ENCODE measurements at regions not wholly inside any gene's neighbourhood (a gene's known extent, or its start where the extent isn't known, plus 50 kb on each side); places are given as distances from the start of the nearest gene placed in this dataset.

- Histone ChIP-seq H3K4me3 (replicated peaks in 1 of 3; ENCODE audit: insufficient read depth in 1 of 3, low read depth in 2 of 3, low read length in 3 of 3) (no peak overlapping the region), H3K79me2 (ENCODE audit: insufficient read depth, low read length) (no peaks in the 10 kb centered on the region), H3K9me3 (ENCODE audit: low read length) (no peaks in the 10 kb centered on the region), H4K20me1 (ENCODE audit: insufficient read depth, low read length) (no peaks in the 10 kb centered on the region), H3K9ac (ENCODE audit: insufficient read depth, low read depth, low read length) (no peak overlapping the region), H3K27ac (ENCODE audit: extremely low read length, insufficient read depth, low read length) (no peak overlapping the region), H2AFZ (ENCODE audit: low read length) (no peak overlapping the region), H3K36me3 (replicated peaks in 1 of 2; ENCODE audit: control insufficient read depth in 1 of 2, insufficient read depth in 2 of 2, low read length in 2 of 2) (no peaks in the 10 kb centered on the region), H3K4me1 (ENCODE audit: insufficient read depth, low read length) (no peaks in the 10 kb centered on the region), H3K27me3 (ENCODE audit: control insufficient read depth in 1 of 2, insufficient read depth in 2 of 2, low read length in 2 of 2) (no peaks in the 10 kb centered on the region), H3K4me2 (ENCODE audit: low read depth, low read length) (no peak overlapping the region)
- no TSS peak for BruUV-seq (replicated peaks)
- in situ Hi-C loops (cut with HindIII; ENCODE audit: extremely low pct_ligation_motif_present, low pct_unique_long_range_greater_than_20kb) (no loop called here), intact Hi-C loops (cut with micrococcal nuclease; ENCODE audit: unreplicated experiment) (no loop called here)
- ATAC-seq: no peak
- WGBS (ENCODE audit: low lambda C conversion rate): 0% methylated on average over 2 of the region's 2 CpGs
- no peak for DNase-seq (ENCODE audit: low spot score)
- POLR2A ChIA-PET: no interaction called here
- TF ChIP-seq MAFK (conservative IDR thresholded peaks at IDR 0.05 in 1 of 2, IDR thresholded peaks at IDR 0.05 in 1 of 2; ENCODE audit: low read length in 2 of 2) (peak; percentile 16 to 65; a peak in 2 of 4 replicates), MAFF (IDR thresholded peaks at IDR 0.05; ENCODE audit: low read depth, low read length) (peak; percentile 38; the same call in 1 of the 2 replicates), GATAD1 (CRISPR knock-in tag; IDR thresholded peaks at IDR 0.05) (no peak)
- CTCF ChIA-PET (ENCODE audit: low intra/inter-chr PET ratio, low total read pairs): no interaction called here
- no peak for FAIRE-seq
These were observed 214.2 kb upstream of the ARHGAP42 start for GRCh38 chr11:100472727-100473389.

GRCh38 chr11:100473390-100473740 is 213.7 kb upstream of the ARHGAP42 start:
- in situ Hi-C loops (cut with HindIII; ENCODE audit: extremely low pct_ligation_motif_present, low pct_unique_long_range_greater_than_20kb): no loop called here
- BruUV-seq (replicated peaks): no TSS peak
- CTCF ChIA-PET (ENCODE audit: low intra/inter-chr PET ratio, low total read pairs): no interaction called here
- no peak for TF ChIP-seq ATF3 (CRISPR knock-in tag; IDR thresholded peaks at IDR 0.05)
- no peak for TF ChIP-seq ZNF670 (CRISPR knock-in tag; IDR thresholded peaks at IDR 0.05; ENCODE audit: borderline replicate concordance)
- no peak for TF ChIP-seq THRA (CRISPR knock-in tag; IDR thresholded peaks at IDR 0.05; ENCODE audit: borderline replicate concordance)
- no peak for TF ChIP-seq ZGPAT (CRISPR knock-in tag; IDR thresholded peaks at IDR 0.05)
- TF ChIP-seq ZBTB8A (CRISPR knock-in tag; IDR thresholded peaks at IDR 0.05; ENCODE audit: borderline replicate concordance, low read depth): no peak
- TF ChIP-seq TMF1 (CRISPR knock-in tag; IDR thresholded peaks at IDR 0.05; ENCODE audit: low read depth): no peak
- TF ChIP-seq ZNF713 (CRISPR knock-in tag; IDR thresholded peaks at IDR 0.05): no peak
- no peak for TF ChIP-seq ZNF512 (CRISPR knock-in tag; IDR thresholded peaks at IDR 0.05)
- TF ChIP-seq FOXJ3 (CRISPR knock-in tag; IDR thresholded peaks at IDR 0.05; ENCODE audit: borderline replicate concordance): no peak
- no peak for TF ChIP-seq HOXA5 (CRISPR knock-in tag; IDR thresholded peaks at IDR 0.05)
- TF ChIP-seq ZNF546 (CRISPR knock-in tag; conservative IDR thresholded peaks at IDR 0.05): no peak
- no peak for TF ChIP-seq ZNF773 (CRISPR knock-in tag; IDR thresholded peaks at IDR 0.05; ENCODE audit: borderline replicate concordance)

More at GRCh38 chr11:100473390-100473740, 213.7 kb upstream of the ARHGAP42 start:
- no peak overlapping the region for H3K4me3 ChIP-seq (replicated peaks in 1 of 3; ENCODE audit: insufficient read depth in 1 of 3, low read depth in 2 of 3, low read length in 3 of 3)
- intact Hi-C loops (cut with micrococcal nuclease; ENCODE audit: unreplicated experiment): no loop called here
- no peaks in the 10 kb centered on the region for H3K9me3 ChIP-seq (ENCODE audit: low read length)
- no peak for ATAC-seq
- H3K27me3 ChIP-seq (ENCODE audit: control insufficient read depth in 1 of 2, insufficient read depth in 2 of 2, low read length in 2 of 2): no peaks in the 10 kb centered on the region
- H3K27ac ChIP-seq (ENCODE audit: extremely low read length, insufficient read depth, low read length): no peak overlapping the region
- no peak for DNase-seq (ENCODE audit: low spot score)
- H3K36me3 ChIP-seq (replicated peaks in 1 of 2; ENCODE audit: control insufficient read depth in 1 of 2, insufficient read depth in 2 of 2, low read length in 2 of 2): no peaks in the 10 kb centered on the region
- H3K4me1 ChIP-seq (ENCODE audit: insufficient read depth, low read length): no peaks in the 10 kb centered on the region
- H3K79me2 ChIP-seq (ENCODE audit: insufficient read depth, low read length): no peaks in the 10 kb centered on the region
- H2AFZ ChIP-seq (ENCODE audit: low read length): no peak overlapping the region
- no peak overlapping the region for H3K4me2 ChIP-seq (ENCODE audit: low read depth, low read length)
- 3% methylated on average over 1 of the region's 1 CpG for WGBS (ENCODE audit: low lambda C conversion rate)
- no peak for FAIRE-seq
- POLR2A ChIA-PET: no interaction called here
- no peak overlapping the region for H3K9ac ChIP-seq (ENCODE audit: insufficient read depth, low read depth, low read length)
- H4K20me1 ChIP-seq (ENCODE audit: insufficient read depth, low read length): no peaks in the 10 kb centered on the region
